K562 (cell line): ENCODE measurements at regions not wholly inside any gene's neighbourhood (a gene's known extent, or its start where the extent isn't known, plus 50 kb on each side); places are given as distances from the start of the nearest gene placed in this dataset.

ENCODE experiments used
- ATAC-seq: fragments of 200-7000 bp; cut with Tn5 transposase; 3 replicates; pipeline ENCODE4 v1.9.1; 2020; ENCODE audit warnings: moderate library complexity
- BruUV-seq: library from RNA; stranded (reverse); fragments of 400-500 nt; replicated peaks from 2 replicates; lab custom pipeline; 2021; lab: Mats Ljungman, UMichigan
- CTCF ChIA-PET: fragments of 300-600 bp; formaldehyde crosslinking; extraction: SDS; loops from one replicate; lab custom pipeline; 2021; ENCODE audit warnings: low intra/inter-chr PET ratio; lab: Yijun Ruan, JAX
- POLR2A ChIA-PET: fragments of 300-600, 350-650 bp; sonication (Branson Sonifier 250); formaldehyde crosslinking; extraction: SDS; loops from one replicate; lab custom pipeline; 2021; ENCODE audit warnings: antibody characterized with exemption, inconsistent platforms; lab: Yijun Ruan, JAX
- DNase-seq, 4 experiments: peaks; one replicate each; pipeline versions ENCODE4 v3.0.0 to v3.0.0-alpha.2; 2011 to 2018; ENCODE audit warnings: low spot score in 3 of 4, mixed read lengths in 3 of 4; ENCODE audit errors: extremely low read depth in 1 of 4
- FAIRE-seq: peaks from 2 replicates; lab custom pipeline; 2011; peaks lifted over from hg19 to GRCh38; lab: Jason Lieb, UNC
- H2AFZ ChIP-seq: 2 replicates; pipeline ENCODE4 v1.6.0; 2011; ENCODE audit warnings: low read depth, low read length, control low read depth, inconsistent platforms
- H3K27ac ChIP-seq: fragments of 200-600 bp; 3 replicates; pipeline ENCODE4 v1.8.0; 2011; ENCODE audit warnings: low read depth, mild to moderate bottlenecking, control low read depth, inconsistent platforms, low read length, moderate library complexity, mixed read lengths; ENCODE audit errors: extremely low read depth
- H3K27me3 ChIP-seq, 2 experiments: fragments of 300-600 bp in 1 of 2; 2 replicates in 1 of 2; 3 replicates in 1 of 2; pipeline versions ENCODE4 v1.6.0 to v1.8.0; 2011; ENCODE audit warnings: inconsistent platforms in 2 of 2, low read length in 2 of 2, mild to moderate bottlenecking in 1 of 2, mixed read lengths in 1 of 2, moderate library complexity in 1 of 2; ENCODE audit not compliant: control insufficient read depth in 2 of 2, insufficient read depth in 2 of 2
- H3K36me3 ChIP-seq: fragments of 300-600 bp; 3 replicates; pipeline ENCODE4 v1.8.0; 2011; ENCODE audit warnings: mild to moderate bottlenecking, low read length, inconsistent platforms; ENCODE audit not compliant: control insufficient read depth, insufficient read depth
- H3K4me1 ChIP-seq, 2 experiments: fragments of 200-600 bp in 1 of 2; replicated peaks in 1 of 2; 2 replicates in 1 of 2; 3 replicates in 1 of 2; pipeline versions ENCODE4 v1.5.1 to v1.8.0; 2011; ENCODE audit warnings: inconsistent platforms in 2 of 2, low read length in 2 of 2, mild to moderate bottlenecking in 1 of 2, mixed read lengths in 1 of 2, moderate library complexity in 1 of 2; ENCODE audit not compliant: control insufficient read depth in 2 of 2, insufficient read depth in 2 of 2
- H3K4me2 ChIP-seq: 2 replicates; pipeline ENCODE4 v1.6.1; 2011; ENCODE audit warnings: low read length, control low read depth, inconsistent platforms, mixed read lengths; ENCODE audit not compliant: insufficient read depth
- H3K4me3 ChIP-seq: fragments of 200-600 bp; sonication (generic), shearing (Covaris generic); 2 replicates; pipeline ENCODE4 v1.5.1; 2016; ENCODE audit warnings: control low read depth, inconsistent platforms
- H3K79me2 ChIP-seq: fragments of 200-600 bp; 3 replicates; pipeline ENCODE4 v1.8.0; 2011; ENCODE audit warnings: low read length, inconsistent platforms; ENCODE audit not compliant: control insufficient read depth, insufficient read depth
- H3K9ac ChIP-seq, 2 experiments: 2 replicates each; pipeline versions ENCODE4 v1.6.0 to v1.6.1; 2011; ENCODE audit warnings: low read depth in 2 of 2, low read length in 2 of 2, control low read depth in 1 of 2, inconsistent platforms in 1 of 2, mild to moderate bottlenecking in 1 of 2, mixed read lengths in 1 of 2; ENCODE audit not compliant: insufficient read depth in 1 of 2
- H3K9me1 ChIP-seq: one replicate; pipeline ENCODE4 v1.6.0; 2011; ENCODE audit warnings: inconsistent platforms, mild to moderate bottlenecking, low read length, moderate library complexity; ENCODE audit not compliant: control insufficient read depth, insufficient read depth
- H3K9me3 ChIP-seq: replicated peaks from 2 replicates; pipeline ENCODE4 v1.5.1; 2011; ENCODE audit warnings: low read depth, low read length, inconsistent platforms; ENCODE audit not compliant: control insufficient read depth, insufficient read depth
- H4K20me1 ChIP-seq: replicated peaks from 2 replicates; pipeline ENCODE4 v1.6.1; 2011; ENCODE audit warnings: low read length, inconsistent platforms, mixed read lengths; ENCODE audit not compliant: control insufficient read depth, insufficient read depth
- CHD1 ChIP-seq: fragments of 200-600 bp; sonication (generic); IDR thresholded peaks from one replicate; pipeline ENCODE4 v1.6.1; 2012; ENCODE audit warnings: mild to moderate bottlenecking, moderate library complexity, low read length, inconsistent platforms
- E2F8 ChIP-seq: fragments of 450-650 bp; IDR thresholded peaks from 2 replicates; pipeline ENCODE4 v1.7.1; 2018; ENCODE audit warnings: mild to moderate bottlenecking, low read depth; ENCODE audit not compliant: partially characterized antibody
- ETV1 ChIP-seq: fragments of 450-650 bp; conservative IDR thresholded peaks from 2 replicates; pipeline ENCODE4 v1.6.1; 2016; ENCODE audit warnings: missing genetic modification characterization, control low read depth, low read depth, missing compliant biosample characterization
- FOXA1 ChIP-seq: fragments of 450-650 bp; IDR thresholded peaks from 2 replicates; pipeline ENCODE4 v1.6.1; 2016; ENCODE audit warnings: mild to moderate bottlenecking, borderline replicate concordance
- FOXM1 ChIP-seq, 2 experiments: fragments of 450-650 bp in 1 of 2; sonication (generic) in 1 of 2; formaldehyde crosslinking in 1 of 2; IDR thresholded peaks; 2 replicates each; pipeline versions ENCODE4 v1.6.1 to v1.9.0; 2017 to 2022; ENCODE audit warnings: low read depth in 2 of 2, mild to moderate bottlenecking in 2 of 2, missing genetic modification reagents in 1 of 2, moderate library complexity in 1 of 2
- GABPA ChIP-seq: fragments of 200-800 bp; sonication (Bioruptor generic); conservative IDR thresholded peaks from 2 replicates; pipeline ENCODE4 v1.6.1; 2016; ENCODE audit warnings: low read depth, missing genetic modification characterization, missing compliant biosample characterization
- HDAC2 ChIP-seq: fragments of 450-650 bp; IDR thresholded peaks from 2 replicates; pipeline ENCODE4 v1.6.1; 2016; ENCODE audit warnings: mild to moderate bottlenecking
- L3MBTL2 ChIP-seq: fragments of 450-650 bp; IDR thresholded peaks from 2 replicates; pipeline ENCODE4 v1.6.1; 2016; ENCODE audit warnings: mild to moderate bottlenecking, moderate library complexity
- MEIS2 ChIP-seq: fragments of 450-650 bp; IDR thresholded peaks from 2 replicates; pipeline ENCODE4 v1.6.1; 2014; ENCODE audit warnings: mild to moderate bottlenecking; ENCODE audit not compliant: partially characterized antibody
- NEUROD1 ChIP-seq: fragments of 150-350 bp; IDR thresholded peaks from 2 replicates; pipeline ENCODE4 v1.6.1; 2014; ENCODE audit warnings: borderline replicate concordance, low read length, low read depth; ENCODE audit not compliant: partially characterized antibody
- PKNOX1 ChIP-seq: fragments of 450-650 bp; IDR thresholded peaks from 2 replicates; pipeline ENCODE4 v1.6.1; 2016
- PTRF ChIP-seq: fragments of 450-650 bp; IDR thresholded peaks from 2 replicates; pipeline ENCODE4 v1.6.1; 2016; ENCODE audit warnings: mild to moderate bottlenecking, missing genetic modification characterization, missing compliant biosample characterization
- RFX5 ChIP-seq: IDR thresholded peaks from 2 replicates; pipeline ENCODE4 v1.6.1; 2011; ENCODE audit warnings: low read depth, mild to moderate bottlenecking, improper control_type of control experiment, low read length
- RNF219 ChIP-seq: fragments of 250-450 bp; sonication (Bioruptor Pico); IDR thresholded peaks from 2 replicates; pipeline ENCODE4 v1.5.0; 2022; ENCODE audit warnings: mild to moderate bottlenecking
- TEAD1 ChIP-seq, 2 experiments: fragments of 450-650 bp in 1 of 2; sonication (generic) in 1 of 2; formaldehyde crosslinking; IDR thresholded peaks; 2 replicates each; pipeline versions ENCODE4 v1.4.0 to v1.8.0; 2020 to 2022; ENCODE audit warnings: mild to moderate bottlenecking in 2 of 2, missing genetic modification reagents in 1 of 2
- WGBS: fragments of 100-300 bp; shearing (Covaris generic); methylation state at CpG from one replicate; pipeline ENCODE4 v1.1.6; 2016; ENCODE audit warnings: low coverage, mixed read lengths; ENCODE audit not compliant: insufficient coverage; ENCODE audit errors: missing lambda C conversion rate; 5-methylcytosine and 5-hydroxymethylcytosine counted together
- in situ Hi-C: fragments of 300-500 bp; cut with MboI; formaldehyde crosslinking; loops from 4 replicates; pipeline ENCODE4 v1.15.0; 2018; ENCODE audit warnings: inconsistent platforms, mixed read lengths
- intact Hi-C: fragments of 100-400 bp; cut with micrococcal nuclease; formaldehyde crosslinking; loops from 2 replicates; pipeline ENCODE4 v1.14.2; 2022

GRCh38 chr3:17840651-17841050, 98.2 kb upstream of the TBC1D5 start (continued):
- TF ChIP-seq RNF219 (CRISPR knock-in tag), result no peak
- no peak for TF ChIP-seq PTRF (tag)
- TF ChIP-seq HDAC2, result no peak
- TF ChIP-seq CHD1, result no peak
- no peak for TF ChIP-seq FOXM1 (IDR thresholded peaks at IDR 0.05; ENCODE audit: low read depth)
- no peak for TF ChIP-seq FOXM1 (CRISPR knock-in tag; IDR thresholded peaks at IDR 0.05; ENCODE audit: low read depth)
- no peak for TF ChIP-seq L3MBTL2
- no peak for TF ChIP-seq RFX5

- H3K36me3 ChIP-seq, result no peaks in the 10 kb centered on the region
- POLR2A ChIA-PET, result interaction anchor here (1.1 kb wide), 1 partner anchor 411 kb away, joined by 3 read pairs; no protein-coding TSS in a partner anchor
- no peak overlapping the region for H3K4me2 ChIP-seq
- H3K9ac ChIP-seq, result no peak overlapping the region
- intact Hi-C loops, result loop anchor here (2.0 to 5.0 kb wide), 2 partner anchors 581 to 1238 kb away; no protein-coding TSS in a partner anchor
- H3K4me1 ChIP-seq, result no peaks in the 10 kb centered on the region
- no peak overlapping the region for H2AFZ ChIP-seq
- in situ Hi-C loops, result loop anchor here (25.0 kb wide), 1 partner anchor 203 kb away; no protein-coding TSS in a partner anchor
- H3K27me3 ChIP-seq, result peaks cover 0 to 5% of the 10 kb centered on the region in 2 experiments; a peak in 3 of 5 replicates
- no peak for DNase-seq
- H3K9me1 ChIP-seq, result no peaks in the 10 kb centered on the region
- no peaks in the 10 kb centered on the region for H4K20me1 ChIP-seq
- ATAC-seq, result no peak
- H3K4me3 ChIP-seq, result no peak overlapping the region
- H3K27ac ChIP-seq, result no peak overlapping the region
- no peak for FAIRE-seq
- no TSS peak for BruUV-seq
- H3K79me2 ChIP-seq, result no peaks in the 10 kb centered on the region
- CTCF ChIA-PET, result interaction anchor here (1.6 to 2.3 kb wide), 2 partner anchors 409 to 581 kb away, joined by 10 to 17 read pairs; no protein-coding TSS in a partner anchor
- WGBS, result 46% methylated on average over 4 of the region's 4 CpGs
- H3K9me3 ChIP-seq, result no peaks in the 10 kb centered on the region
- TF ChIP-seq PKNOX1, result no peak
- TF ChIP-seq RFX5, result no peak
- TF ChIP-seq ETV1, result no peak
- no peak for TF ChIP-seq GABPA (tag)
- no peak for TF ChIP-seq TEAD1 (CRISPR knock-in tag; IDR thresholded peaks at IDR 0.05)
- no peak for TF ChIP-seq MEIS2
- TF ChIP-seq E2F8, result no peak
- no peak for TF ChIP-seq FOXA1
- no peak for TF ChIP-seq NEUROD1
These were observed 97.7 kb upstream of the TBC1D5 start for GRCh38 chr3:17840126-17840525.
